H1 (cell line): ENCODE measurements at regions not wholly inside any gene's neighbourhood (a gene's known extent, or its start where the extent isn't known, plus 50 kb on each side); places are given as distances from the start of the nearest gene placed in this dataset.

Experiments
- CTCF ChIA-PET: fragments of 300-600 bp; sonication (Branson Sonifier 250); formaldehyde crosslinking; loops from one replicate; lab custom pipeline; 2021; ENCODE audit not compliant: partially characterized antibody; lab: Charles Lee
- POLR2A ChIA-PET: fragments of 300-600 bp; sonication (Branson Sonifier 250); formaldehyde crosslinking; loops from one replicate; lab custom pipeline; 2021; ENCODE audit warnings: inconsistent platforms; ENCODE audit not compliant: partially characterized antibody; lab: Charles Lee
- DNase-seq, 2 experiments: peaks; one replicate each; pipeline versions ENCODE4 v3.0.0 to v3.0.0-alpha.2; 2010 to 2022; ENCODE audit warnings: low spot score in 2 of 2, low read depth in 1 of 2, mixed read lengths in 1 of 2
- FAIRE-seq: peaks from 2 replicates; lab custom pipeline; 2011; peaks lifted over from hg19 to GRCh38; lab: Jason Lieb, UNC
- H2AFZ ChIP-seq: 2 replicates; pipeline ENCODE4 v1.8.1; 2012; ENCODE audit warnings: low read length, inconsistent platforms
- H2AK5ac ChIP-seq: 2 replicates; pipeline ENCODE4 v1.6.1; 2013; ENCODE audit warnings: low read depth, low read length
- H2BK120ac ChIP-seq: replicated peaks from 2 replicates; pipeline ENCODE3; 2013; ENCODE audit warnings: low read depth, low read length, inconsistent platforms
- H2BK12ac ChIP-seq: 2 replicates; pipeline ENCODE4 v1.6.1; 2013; ENCODE audit warnings: low read depth, low read length
- H2BK15ac ChIP-seq: 2 replicates; pipeline ENCODE4 v1.6.1; 2013; ENCODE audit warnings: low read length
- H2BK20ac ChIP-seq: 2 replicates; pipeline ENCODE4 v1.6.1; 2013; ENCODE audit warnings: low read length
- H2BK5ac ChIP-seq: 2 replicates; pipeline ENCODE4 v1.6.1; 2013; ENCODE audit warnings: low read depth, low read length
- H3K14ac ChIP-seq: 2 replicates; pipeline ENCODE4 v1.6.1; 2013; ENCODE audit warnings: inconsistent platforms; ENCODE audit not compliant: insufficient read length
- H3K18ac ChIP-seq: 2 replicates; pipeline ENCODE4 v1.6.1; 2013; ENCODE audit warnings: low read length; ENCODE audit errors: extremely low read depth
- H3K23ac ChIP-seq: 2 replicates; pipeline ENCODE4 v1.6.1; 2013; ENCODE audit warnings: inconsistent platforms; ENCODE audit not compliant: insufficient read length
- H3K23me2 ChIP-seq: 2 replicates; pipeline ENCODE4 v1.6.1; 2013; ENCODE audit warnings: low read depth, low read length
- H3K27ac ChIP-seq: 2 replicates; pipeline ENCODE4 v1.6.1; 2011; ENCODE audit warnings: low read depth, low read length, inconsistent platforms
- H3K27me3 ChIP-seq, 4 experiments: replicated peaks in 1 of 4; 1 replicate in 1 of 4; 2 replicates in 3 of 4; pipeline versions ENCODE4 v1.6.1 to v1.8.1; 2011 to 2013; ENCODE audit warnings: low read length in 3 of 4, mild to moderate bottlenecking in 3 of 4, inconsistent platforms in 2 of 4, mixed read lengths in 2 of 4, moderate library complexity in 1 of 4; ENCODE audit not compliant: control insufficient read depth in 3 of 4, insufficient read depth in 3 of 4; ENCODE audit errors: extremely low read depth in 1 of 4
- H3K36me3 ChIP-seq, 4 experiments: 2 replicates each; pipeline versions ENCODE4 v1.6.1 to v1.8.1; 2011 to 2013; ENCODE audit warnings: mild to moderate bottlenecking in 4 of 4, low read length in 3 of 4, moderate library complexity in 2 of 4, control low read depth in 1 of 4, inconsistent platforms in 1 of 4; ENCODE audit not compliant: insufficient read depth in 4 of 4, control insufficient read depth in 2 of 4
- H3K4ac ChIP-seq: replicated peaks from 2 replicates; pipeline ENCODE3; 2013; ENCODE audit warnings: low read length, low read depth, mixed read lengths, inconsistent platforms; ENCODE audit not compliant: insufficient read length
- H3K4me1 ChIP-seq, 4 experiments: replicated peaks in 1 of 4; 1 replicate in 1 of 4; 2 replicates in 3 of 4; pipeline versions ENCODE4 v1.6.1 to v1.8.1; 2011 to 2013; ENCODE audit warnings: low read length in 3 of 4, inconsistent platforms in 2 of 4, mixed read lengths in 1 of 4; ENCODE audit not compliant: insufficient read depth in 4 of 4, control insufficient read depth in 3 of 4
- H3K4me2 ChIP-seq, 2 experiments: 2 replicates each; pipeline versions ENCODE4 v1.6.1 to v1.8.1; 2011 to 2013; ENCODE audit warnings: low read depth in 2 of 2, low read length in 2 of 2, control low read depth in 1 of 2, inconsistent platforms in 1 of 2, mild to moderate bottlenecking in 1 of 2; ENCODE audit not compliant: insufficient read depth in 1 of 2
- H3K4me3 ChIP-seq, 4 experiments: fragments of 200-600, 300-600 bp in 1 of 4; sonication (generic), shearing (Covaris generic), sonication (Bioruptor Twin) in 1 of 4; 2 replicates each; pipeline versions ENCODE4 v1.5.1 to v1.8.1; 2011 to 2016; ENCODE audit warnings: low read length in 4 of 4, low read depth in 3 of 4, control low read depth in 2 of 4, inconsistent platforms in 2 of 4, mild to moderate bottlenecking in 2 of 4, mixed read lengths in 1 of 4, moderate library complexity in 1 of 4; ENCODE audit not compliant: insufficient read depth in 2 of 4; ENCODE audit errors: extremely low read depth in 1 of 4
- H3K56ac ChIP-seq: replicated peaks from 2 replicates; pipeline ENCODE3; 2013; ENCODE audit warnings: low read depth, mild to moderate bottlenecking, mixed read lengths, low read length, inconsistent platforms; ENCODE audit not compliant: insufficient read length
- H3K79me1 ChIP-seq: 2 replicates; pipeline ENCODE4 v1.6.1; 2013; ENCODE audit warnings: low read depth, low read length, control low read depth
- H3K79me2 ChIP-seq, 2 experiments: 2 replicates each; pipeline versions ENCODE4 v1.6.1 to v1.8.1; 2012 to 2013; ENCODE audit warnings: low read length in 2 of 2, mild to moderate bottlenecking in 2 of 2, inconsistent platforms in 1 of 2; ENCODE audit not compliant: insufficient read depth in 2 of 2, control insufficient read depth in 1 of 2
- H3K9ac ChIP-seq, 4 experiments: replicated peaks in 1 of 4; 1 replicate in 1 of 4; 2 replicates in 3 of 4; pipeline versions ENCODE4 v1.6.1 to v1.8.1; 2011 to 2013; ENCODE audit warnings: low read depth in 3 of 4, low read length in 3 of 4, control low read depth in 2 of 4, mild to moderate bottlenecking in 2 of 4, moderate library complexity in 2 of 4, inconsistent platforms in 1 of 4; ENCODE audit errors: extremely low read depth in 1 of 4
- H3K9me3 ChIP-seq, 2 experiments: 2 replicates each; pipeline versions ENCODE4 v1.6.1 to v1.8.1; 2012 to 2013; ENCODE audit warnings: mild to moderate bottlenecking in 2 of 2, moderate library complexity in 2 of 2, control low read depth in 1 of 2, inconsistent platforms in 1 of 2, low read depth in 1 of 2, low read length in 1 of 2, mixed read lengths in 1 of 2; ENCODE audit not compliant: insufficient read depth in 2 of 2
- H4K20me1 ChIP-seq, 2 experiments: replicated peaks in 1 of 2; 2 replicates each; pipeline versions ENCODE3 to v1.8.1; 2011 to 2013; ENCODE audit warnings: inconsistent platforms in 2 of 2, low read length in 2 of 2, mild to moderate bottlenecking in 1 of 2; ENCODE audit not compliant: insufficient read depth in 2 of 2, control insufficient read depth in 1 of 2
- H4K5ac ChIP-seq: 2 replicates; pipeline ENCODE4 v1.6.1; 2013; ENCODE audit warnings: low read length, low read depth, mixed read lengths, inconsistent platforms; ENCODE audit not compliant: insufficient read length
- H4K8ac ChIP-seq: 2 replicates; pipeline ENCODE4 v1.8.0; 2013; ENCODE audit warnings: mild to moderate bottlenecking, moderate library complexity, low read length, inconsistent platforms; ENCODE audit not compliant: insufficient read depth; ENCODE audit errors: extremely low read depth
- H4K91ac ChIP-seq: replicated peaks from 2 replicates; pipeline ENCODE3; 2013; ENCODE audit warnings: low read length, mixed read lengths, inconsistent platforms; ENCODE audit not compliant: insufficient read length
- CBX5 ChIP-seq: fragments of 300-800, 300-1000 bp; sonication (generic); IDR thresholded peaks from 2 replicates; pipeline ENCODE4 v1.7.1; 2016; ENCODE audit warnings: antibody characterized with exemption, low read length, low read depth
- EZH2 ChIP-seq: fragments of 200-600 bp; sonication (generic); IDR thresholded peaks from 2 replicates; pipeline ENCODE4 v1.7.1; 2012; ENCODE audit warnings: low read depth, mild to moderate bottlenecking, moderate library complexity, low read length, inconsistent platforms; ENCODE audit not compliant: severe bottlenecking
- HDAC6 ChIP-seq: IDR thresholded peaks from one replicate; pipeline ENCODE4 v1.7.1; 2012; ENCODE audit warnings: low read depth, mild to moderate bottlenecking, inconsistent platforms, low read length, moderate library complexity
- JUND ChIP-seq: IDR thresholded peaks from 2 replicates; pipeline ENCODE4 v1.6.1; 2011; ENCODE audit warnings: mild to moderate bottlenecking, improper control_type of control experiment, low read length
- KDM4A ChIP-seq: IDR thresholded peaks from one replicate; pipeline ENCODE4 v1.7.1; 2012; ENCODE audit warnings: low read depth, mild to moderate bottlenecking, moderate library complexity, low read length, inconsistent platforms; ENCODE audit not compliant: severe bottlenecking
- RAD21 ChIP-seq, 2 experiments: IDR thresholded peaks in 1 of 2; conservative IDR thresholded peaks in 1 of 2; 2 replicates each; pipeline ENCODE4 v1.6.1; 2011; ENCODE audit warnings: low read depth in 2 of 2, low read length in 2 of 2, improper control_type of control experiment in 1 of 2, inconsistent platforms in 1 of 2, mild to moderate bottlenecking in 1 of 2, moderate library complexity in 1 of 2
- RFX5 ChIP-seq: IDR thresholded peaks from 2 replicates; pipeline ENCODE4 v1.6.1; 2011; ENCODE audit warnings: low read depth, low read length, improper control_type of control experiment, borderline replicate concordance
- RNF2 ChIP-seq: fragments of 200-900, 300-1000 bp; sonication (generic); IDR thresholded peaks from 2 replicates; pipeline ENCODE4 v1.7.1; 2016; ENCODE audit warnings: borderline replicate concordance, low read depth, mild to moderate bottlenecking, antibody characterized with exemption, low read length; ENCODE audit not compliant: poor library complexity, severe bottlenecking; ENCODE audit errors: missing control alignments
- SP1 ChIP-seq: IDR thresholded peaks from 2 replicates; pipeline ENCODE4 v1.6.1; 2011; ENCODE audit warnings: low read depth, low read length
- SUZ12 ChIP-seq: fragments of 200-600 bp; sonication (generic); IDR thresholded peaks from 2 replicates; pipeline ENCODE4 v1.6.1; 2012; ENCODE audit warnings: mild to moderate bottlenecking, inconsistent platforms, low read length, moderate library complexity, mixed read lengths
- WGBS, 2 experiments: shearing (Covaris generic) in 1 of 2; methylation state at CpG; one replicate each; pipeline versions ENCODE4 v1.1.6 to v1.1.7; 2013 to 2015; ENCODE audit warnings: low lambda C conversion rate in 2 of 2, mixed read lengths in 2 of 2, inconsistent platforms in 1 of 2, low coverage in 1 of 2, missing lambda C conversion rate in 1 of 2; ENCODE audit not compliant: insufficient replicate concordance in 2 of 2, insufficient coverage in 1 of 2, insufficient read length in 1 of 2; ENCODE audit errors: extremely low coverage in 1 of 2, missing lambda C conversion rate in 1 of 2; 5-methylcytosine and 5-hydroxymethylcytosine counted together
- TF ChIP-seq, protein P1 (sequence below), 3 experiments: IDR thresholded peaks; 1 replicate in 2 of 3; 2 replicates in 1 of 3; pipeline versions ENCODE4 v1.5.1 to v1.6.1; 2011; ENCODE audit warnings: low read length in 3 of 3, mild to moderate bottlenecking in 3 of 3, inconsistent platforms in 2 of 3, low read depth in 1 of 3, moderate library complexity in 1 of 3; ENCODE audit not compliant: insufficient read depth in 1 of 3; ENCODE audit errors: control extremely low read depth in 1 of 3

DNA sequence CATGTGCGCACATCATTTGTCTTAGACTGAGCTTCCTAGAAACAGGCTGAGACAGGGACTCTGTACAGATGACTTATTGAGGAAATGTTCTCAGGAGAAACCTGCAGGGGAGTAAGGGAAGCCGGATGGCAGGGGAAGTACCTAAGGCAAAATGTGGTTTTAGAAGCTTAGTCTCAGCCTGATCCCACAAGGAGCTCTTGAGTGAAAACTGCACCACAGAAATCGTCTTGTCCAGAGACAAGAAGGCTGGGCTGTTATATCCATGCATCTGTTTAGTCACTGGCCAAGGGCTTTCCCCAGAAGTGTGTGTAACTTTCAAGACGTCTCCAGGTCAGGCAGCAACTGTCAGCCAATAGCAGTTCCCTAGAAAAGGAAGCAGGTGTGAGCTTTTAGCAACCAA is 86.0 kb downstream of the FUNDC1 start:
- ChIA-PET CTCF (interaction anchor here (0.5 kb wide), 1 partner anchor 343 kb away, joined by 3 read pairs; no protein-coding TSS in a partner anchor), POLR2A (no interaction called here)
- no peak overlapping the region for H2BK12ac ChIP-seq
- no peak overlapping the region for H3K4me2 ChIP-seq
- no peaks in the 10 kb centered on the region for H3K36me3 ChIP-seq
- no peak for DNase-seq
- 85% methylated on average over 4 of the region's 4 CpGs; no CpG with 5 or more reads in 1 of the 2 experiments for WGBS, 2 experiments
- no peak overlapping the region for H4K5ac ChIP-seq
- no peaks in the 10 kb centered on the region for H4K20me1 ChIP-seq
- H2AK5ac ChIP-seq: no peak overlapping the region
- no peaks in the 10 kb centered on the region for H3K4me1 ChIP-seq
- no peak for FAIRE-seq
- no peak overlapping the region for H3K4ac ChIP-seq
- H2AFZ ChIP-seq: no peak overlapping the region
- H2BK20ac ChIP-seq: no peak overlapping the region
- H2BK120ac ChIP-seq: no peak overlapping the region
- no peak overlapping the region for H3K56ac ChIP-seq
- no peak overlapping the region for H3K27ac ChIP-seq
- H2BK5ac ChIP-seq: no peak overlapping the region
- H3K23me2 ChIP-seq: no peaks in the 10 kb centered on the region
- no peaks in the 10 kb centered on the region for H3K79me2 ChIP-seq
- no peaks in the 10 kb centered on the region for H3K27me3 ChIP-seq
- H3K79me1 ChIP-seq: no peaks in the 10 kb centered on the region
- H3K18ac ChIP-seq: no peak overlapping the region
- H3K23ac ChIP-seq: no peak overlapping the region
- H3K9me3 ChIP-seq: no peaks in the 10 kb centered on the region
- no peak overlapping the region for H2BK15ac ChIP-seq
- no peak overlapping the region for H3K9ac ChIP-seq
- no peak overlapping the region for H4K91ac ChIP-seq
- H3K14ac ChIP-seq: no peak overlapping the region
- no peak overlapping the region for H4K8ac ChIP-seq
- no peak overlapping the region for H3K4me3 ChIP-seq
- no peak for TF ChIP-seq RAD21 (IDR thresholded peaks at IDR 0.05 in 1 of 2, conservative IDR thresholded peaks at IDR 0.05 in 1 of 2; ENCODE audit: low read depth in 2 of 2, low read length in 2 of 2)
- TF ChIP-seq SUZ12: no peak
- no peak for TF ChIP-seq CBX5
- TF ChIP-seq JUND: no peak
- TF ChIP-seq SP1: no peak
- no peak for TF ChIP-seq RFX5
- TF ChIP-seq RNF2: no peak
- TF ChIP-seq EZH2: no peak
- TF ChIP-seq KDM4A: no peak
- TF ChIP-seq, protein P1, sequence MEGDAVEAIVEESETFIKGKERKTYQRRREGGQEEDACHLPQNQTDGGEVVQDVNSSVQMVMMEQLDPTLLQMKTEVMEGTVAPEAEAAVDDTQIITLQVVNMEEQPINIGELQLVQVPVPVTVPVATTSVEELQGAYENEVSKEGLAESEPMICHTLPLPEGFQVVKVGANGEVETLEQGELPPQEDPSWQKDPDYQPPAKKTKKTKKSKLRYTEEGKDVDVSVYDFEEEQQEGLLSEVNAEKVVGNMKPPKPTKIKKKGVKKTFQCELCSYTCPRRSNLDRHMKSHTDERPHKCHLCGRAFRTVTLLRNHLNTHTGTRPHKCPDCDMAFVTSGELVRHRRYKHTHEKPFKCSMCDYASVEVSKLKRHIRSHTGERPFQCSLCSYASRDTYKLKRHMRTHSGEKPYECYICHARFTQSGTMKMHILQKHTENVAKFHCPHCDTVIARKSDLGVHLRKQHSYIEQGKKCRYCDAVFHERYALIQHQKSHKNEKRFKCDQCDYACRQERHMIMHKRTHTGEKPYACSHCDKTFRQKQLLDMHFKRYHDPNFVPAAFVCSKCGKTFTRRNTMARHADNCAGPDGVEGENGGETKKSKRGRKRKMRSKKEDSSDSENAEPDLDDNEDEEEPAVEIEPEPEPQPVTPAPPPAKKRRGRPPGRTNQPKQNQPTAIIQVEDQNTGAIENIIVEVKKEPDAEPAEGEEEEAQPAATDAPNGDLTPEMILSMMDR (IDR thresholded peaks at IDR 0.05; ENCODE audit: control extremely low read depth in 1 of 3, insufficient read depth in 1 of 3, low read depth in 1 of 3, low read length in 3 of 3): no peak
- TF ChIP-seq HDAC6: no peak
